HL-60 (cell line): ENCODE measurements at regions not wholly inside any gene's neighbourhood (a gene's known extent, or its start where the extent isn't known, plus 50 kb on each side); places are given as distances from the start of the nearest gene placed in this dataset.
"Not testable (repeated sequence)": the region's sequence is repeated elsewhere in the genome, so short reads cannot be mapped to it uniquely, and the experiment has no call there.

ENCODE experiments used
- DNase-seq, 2 experiments: peaks; one replicate each; pipeline ENCODE4 v3.0.0-alpha.2; 2010 to 2020; ENCODE audit warnings: low read depth in 1 of 2, low spot score in 1 of 2
- H3K27ac ChIP-seq: fragments of 250-450 bp; sonication (Bioruptor Pico); replicated peaks from 2 replicates; pipeline ENCODE4 v1.5.1; 2020; ENCODE audit warnings: mild to moderate bottlenecking, moderate library complexity
- H3K27me3 ChIP-seq: fragments of 250-450 bp; sonication (Bioruptor Pico); 2 replicates; pipeline ENCODE4 v1.5.1; 2021; ENCODE audit warnings: mild to moderate bottlenecking, moderate library complexity; ENCODE audit not compliant: insufficient read depth, poor library complexity, severe bottlenecking
- H3K4me3 ChIP-seq: replicated peaks from 2 replicates; pipeline ENCODE4 v1.5.1; 2011; ENCODE audit warnings: mild to moderate bottlenecking, control low read depth, low read length; ENCODE audit not compliant: insufficient read depth
- GABPA ChIP-seq: IDR thresholded peaks from 2 replicates; pipeline ENCODE4 v1.6.1; 2012; ENCODE audit warnings: low read depth
- POLR2AphosphoS5 ChIP-seq: IDR thresholded peaks from 2 replicates; pipeline ENCODE4 v1.6.1; 2012; ENCODE audit warnings: low read depth
- REST ChIP-seq: IDR thresholded peaks from 2 replicates; pipeline ENCODE4 v1.6.1; 2012; ENCODE audit warnings: low read depth; ENCODE audit not compliant: insufficient replicate concordance
- SPI1 ChIP-seq: IDR thresholded peaks from 2 replicates; pipeline ENCODE4 v1.6.1; 2012; ENCODE audit warnings: low read depth, mild to moderate bottlenecking, borderline replicate concordance
- TF ChIP-seq, protein P1 (sequence below): IDR thresholded peaks from one replicate; pipeline ENCODE4 v1.5.1; 2011; ENCODE audit warnings: low read length, control low read depth, inconsistent platforms; ENCODE audit not compliant: insufficient read depth

GRCh38 chr1:161439280-161440232, 65.7 kb upstream of the FCGR2A start:
- TF ChIP-seq SPI1 (no peak), GABPA (no peak), POLR2AphosphoS5 (no peak), REST (no peak)
- TF ChIP-seq, protein P1, sequence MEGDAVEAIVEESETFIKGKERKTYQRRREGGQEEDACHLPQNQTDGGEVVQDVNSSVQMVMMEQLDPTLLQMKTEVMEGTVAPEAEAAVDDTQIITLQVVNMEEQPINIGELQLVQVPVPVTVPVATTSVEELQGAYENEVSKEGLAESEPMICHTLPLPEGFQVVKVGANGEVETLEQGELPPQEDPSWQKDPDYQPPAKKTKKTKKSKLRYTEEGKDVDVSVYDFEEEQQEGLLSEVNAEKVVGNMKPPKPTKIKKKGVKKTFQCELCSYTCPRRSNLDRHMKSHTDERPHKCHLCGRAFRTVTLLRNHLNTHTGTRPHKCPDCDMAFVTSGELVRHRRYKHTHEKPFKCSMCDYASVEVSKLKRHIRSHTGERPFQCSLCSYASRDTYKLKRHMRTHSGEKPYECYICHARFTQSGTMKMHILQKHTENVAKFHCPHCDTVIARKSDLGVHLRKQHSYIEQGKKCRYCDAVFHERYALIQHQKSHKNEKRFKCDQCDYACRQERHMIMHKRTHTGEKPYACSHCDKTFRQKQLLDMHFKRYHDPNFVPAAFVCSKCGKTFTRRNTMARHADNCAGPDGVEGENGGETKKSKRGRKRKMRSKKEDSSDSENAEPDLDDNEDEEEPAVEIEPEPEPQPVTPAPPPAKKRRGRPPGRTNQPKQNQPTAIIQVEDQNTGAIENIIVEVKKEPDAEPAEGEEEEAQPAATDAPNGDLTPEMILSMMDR, result no peak
- H3K27ac ChIP-seq, result no peak overlapping the region
- no peaks in the 10 kb centered on the region for H3K27me3 ChIP-seq
- peak overlapping the region; percentile 53 for H3K4me3 ChIP-seq
- peak; percentile 18 to 28 for DNase-seq

DNA sequence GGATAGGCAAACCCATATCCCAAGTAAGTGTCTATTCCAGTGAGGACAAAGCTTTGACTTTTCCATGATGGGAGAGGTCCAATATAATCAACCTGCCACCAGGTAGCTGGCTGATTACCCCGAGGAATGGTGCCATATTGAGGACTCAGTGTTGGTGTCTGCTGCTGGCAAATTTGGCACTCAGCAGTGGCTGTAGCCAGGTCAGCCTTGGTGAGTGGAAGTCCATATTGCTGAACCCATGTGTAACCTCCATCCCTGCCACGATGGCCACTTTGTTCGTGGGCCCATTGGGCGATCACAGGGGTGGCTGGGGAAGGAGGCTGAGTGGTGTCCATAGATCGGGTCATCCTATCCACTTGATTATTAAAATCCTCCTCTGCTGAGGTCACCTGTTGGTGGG, 65.5 kb upstream of the CFAP126 start:
- H3K27me3 ChIP-seq, DNase-seq, H3K27ac ChIP-seq, H3K4me3 ChIP-seq: not testable (repeated sequence)

- no peak for DNase-seq
- no peak overlapping the region for H3K27ac ChIP-seq
- TF ChIP-seq POLR2AphosphoS5 (no peak), SPI1 (no peak), REST (no peak), GABPA (no peak)
- TF ChIP-seq, protein P1, result no peak
- H3K27me3 ChIP-seq, result no peaks in the 10 kb centered on the region
- no peak overlapping the region for H3K4me3 ChIP-seq
Observed at GRCh38 chr1:161432091-161432490, 64.4 kb upstream of the CFAP126 start.

GRCh38 chr1:161427733-161428516, 60.2 kb upstream of the CFAP126 start:
- no peak for DNase-seq
- Histone ChIP-seq H3K4me3 (no peak overlapping the region), H3K27me3 (no peaks in the 10 kb centered on the region), H3K27ac (no peak overlapping the region)
- TF ChIP-seq SPI1 (no peak), POLR2AphosphoS5 (no peak), GABPA (no peak), REST (no peak)
- TF ChIP-seq, protein P1, result no peak

DNA sequence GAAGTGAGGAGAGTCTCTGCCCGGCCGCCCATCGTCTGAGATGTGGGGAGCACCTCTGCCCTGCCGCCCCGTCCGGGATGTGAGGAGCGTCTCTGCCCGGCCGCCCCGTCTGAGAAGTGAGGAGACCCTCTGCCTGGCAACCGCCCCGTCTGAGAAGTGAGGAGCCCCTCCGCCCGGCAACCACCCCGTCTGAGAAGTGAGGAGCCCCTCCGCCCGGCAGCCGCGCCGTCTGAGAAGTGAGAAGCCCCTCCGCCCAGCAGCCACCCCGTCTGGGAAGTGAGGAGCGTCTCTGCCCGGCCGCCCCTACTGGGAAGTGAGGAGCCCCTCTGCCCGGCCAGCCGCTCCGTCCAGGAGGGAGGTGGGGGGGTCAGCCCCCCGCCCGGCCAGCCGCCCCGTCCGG, 55.2 kb upstream of the CFAP126 start:
- not testable (repeated sequence) for DNase-seq, H3K27me3 ChIP-seq, H3K27ac ChIP-seq, H3K4me3 ChIP-seq
